Stimulated activated CD4-positive, alpha-beta T cell treated with anti-CD3 and anti-CD28 coated beads, Interleukin-4, amount 100 ng/mL, for 4 hours (primary cell): ENCODE measurements at regions not wholly inside any gene's neighbourhood (a gene's known extent, or its start where the extent isn't known, plus 50 kb on each side); places are given as distances from the start of the nearest gene placed in this dataset.

Source experiments
- DNase-seq, 2 experiments: peaks; one replicate each; pipeline ENCODE4 v3.0.0-alpha.2; 2020

DNA sequence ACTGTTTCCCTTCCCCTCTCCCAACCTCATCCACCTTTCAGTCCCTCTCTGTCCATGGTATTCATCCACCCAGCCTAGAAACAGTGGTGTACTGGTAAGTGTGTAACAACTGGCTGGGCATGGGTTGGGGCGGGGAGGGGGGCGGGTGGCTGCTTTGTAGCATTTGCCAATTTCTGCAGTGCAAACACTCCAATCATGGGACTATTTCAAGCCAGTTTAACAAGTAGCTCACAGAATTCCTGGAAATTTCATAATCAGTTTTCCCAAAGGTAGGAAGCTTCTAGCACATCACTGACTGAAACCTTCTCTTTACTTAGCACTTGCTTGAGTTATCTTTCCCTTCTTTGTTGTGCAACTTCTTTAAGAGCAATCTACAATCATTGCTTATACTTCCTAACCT, 100.8 kb upstream of the WASF3 start:
- DNase-seq: no peak

DNA sequence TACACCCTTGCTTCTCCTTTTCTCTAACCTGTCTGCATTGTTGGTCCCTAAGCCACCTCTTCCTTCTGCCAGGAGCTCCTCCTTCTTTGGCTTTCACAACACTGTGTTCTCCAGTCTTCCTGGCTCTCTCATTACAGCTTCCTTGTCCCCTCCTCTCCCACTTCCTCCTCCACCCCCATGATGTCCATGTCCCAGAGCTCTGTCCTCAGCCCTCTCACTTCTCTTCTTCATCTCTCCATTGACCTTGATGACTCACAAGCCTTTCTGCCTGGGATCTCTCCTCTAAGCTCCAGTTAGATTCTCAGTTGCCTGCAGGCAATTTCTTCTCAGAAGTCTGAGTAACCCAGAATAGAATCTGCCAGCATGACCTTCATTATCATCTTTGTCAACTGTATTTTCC, 100.3 kb upstream of the WASF3 start:
- no peak for DNase-seq

DNA sequence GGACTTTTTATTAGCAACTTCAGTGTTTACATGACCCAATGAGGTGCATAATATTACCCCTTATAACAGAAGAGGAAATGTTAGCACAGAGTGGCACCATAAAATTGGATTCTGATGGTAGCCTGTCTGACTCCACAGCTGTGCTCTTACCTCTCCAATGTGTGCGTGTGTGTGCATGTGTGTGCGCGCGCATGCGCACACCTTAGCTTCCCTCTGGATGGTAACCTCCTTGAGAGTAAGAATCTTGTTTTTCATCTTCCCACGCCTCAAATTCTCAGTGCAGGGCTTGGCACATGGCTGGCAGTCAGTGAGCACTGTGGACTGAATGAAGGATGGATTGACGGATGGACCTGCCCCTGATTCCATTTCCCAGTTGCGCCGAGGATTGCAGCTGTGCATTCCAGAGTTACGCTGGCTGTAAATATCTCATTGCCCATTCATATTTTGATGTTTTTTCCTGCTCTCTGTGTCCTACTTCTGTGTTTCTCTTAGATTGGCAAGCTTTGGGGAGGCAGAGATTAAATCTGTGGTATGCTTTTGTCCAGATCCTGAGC, 99.2 kb upstream of the WASF3 start:
- DNase-seq: no peak

DNA sequence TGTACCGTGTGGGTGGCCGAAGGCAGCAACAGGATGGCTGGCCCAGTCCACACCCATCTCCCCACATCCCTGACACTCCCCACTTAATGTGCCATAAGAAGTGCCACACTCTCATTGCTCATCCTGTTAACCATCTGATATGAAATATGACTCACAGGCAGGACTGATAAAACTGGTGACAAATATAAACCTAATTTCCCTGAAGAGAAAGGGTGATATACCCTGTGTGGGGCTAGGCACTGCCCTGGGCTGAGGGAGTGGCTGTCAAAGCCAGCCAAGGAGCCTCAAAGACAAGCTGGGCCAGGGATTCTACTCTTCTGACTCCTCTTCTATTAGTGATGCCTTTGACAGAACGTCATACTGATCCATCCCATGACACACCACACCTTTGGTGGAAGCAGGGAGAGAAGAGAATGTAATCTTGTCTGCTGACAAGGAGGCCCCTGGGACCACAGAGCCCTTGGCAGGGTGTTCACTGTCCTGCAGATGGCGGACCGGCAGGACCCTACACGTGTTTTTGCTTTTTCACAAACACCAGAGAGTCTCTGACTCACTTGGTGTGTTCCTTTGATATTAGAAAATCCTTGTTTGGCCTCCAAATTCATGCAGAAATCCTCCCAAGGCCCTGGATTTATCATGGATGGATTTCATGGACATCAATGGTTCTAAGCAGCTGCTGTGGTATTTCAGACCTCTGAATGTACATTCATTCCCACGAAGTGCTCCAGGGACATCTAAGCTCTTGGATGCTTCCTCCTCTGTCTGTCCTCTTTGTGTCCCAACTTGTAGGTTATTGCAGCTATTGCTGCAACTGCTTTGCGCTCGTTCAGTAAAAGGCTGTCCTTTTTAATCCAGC, 98.0 kb upstream of the WASF3 start:
- no peak for DNase-seq

DNA sequence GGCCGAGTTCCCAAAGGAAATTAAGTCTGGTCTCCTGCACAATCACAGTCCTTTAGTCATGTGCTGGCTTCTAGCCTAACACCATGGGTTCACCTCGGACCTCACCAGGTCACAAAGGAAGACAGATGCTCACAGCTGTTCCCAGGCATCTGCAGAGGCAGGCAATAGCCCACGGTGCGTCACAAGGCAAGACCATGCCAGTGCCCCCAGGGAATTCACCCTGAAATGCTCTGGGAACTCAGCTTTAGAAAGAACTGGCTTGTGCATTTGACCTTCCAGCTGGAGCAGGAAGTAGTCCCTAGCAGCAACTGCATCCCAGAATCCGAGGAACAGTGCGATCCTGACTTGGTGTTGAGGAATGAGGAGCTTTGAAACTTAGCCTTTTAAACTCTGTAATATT, 96.8 kb upstream of the WASF3 start:
- no peak for DNase-seq

DNA sequence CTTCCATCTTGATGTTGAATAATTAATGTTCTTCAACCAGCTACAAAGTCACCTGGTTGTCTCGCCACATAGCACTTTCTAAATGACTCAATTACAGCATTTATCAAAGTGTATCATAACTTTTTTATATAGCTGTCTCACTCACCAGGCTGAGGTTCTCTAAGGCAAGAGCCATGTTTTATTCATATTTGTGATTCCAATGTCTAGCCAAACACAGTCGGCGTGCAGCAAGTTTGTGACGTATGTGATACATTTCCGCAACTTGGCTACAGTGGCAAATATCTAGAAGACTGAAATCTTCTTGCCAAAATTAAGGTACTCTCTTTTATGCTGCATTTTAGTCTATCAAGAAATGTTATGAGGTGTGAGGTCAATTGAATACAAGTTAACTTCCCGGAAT, 94.2 kb upstream of the WASF3 start:
- DNase-seq: no peak

DNA sequence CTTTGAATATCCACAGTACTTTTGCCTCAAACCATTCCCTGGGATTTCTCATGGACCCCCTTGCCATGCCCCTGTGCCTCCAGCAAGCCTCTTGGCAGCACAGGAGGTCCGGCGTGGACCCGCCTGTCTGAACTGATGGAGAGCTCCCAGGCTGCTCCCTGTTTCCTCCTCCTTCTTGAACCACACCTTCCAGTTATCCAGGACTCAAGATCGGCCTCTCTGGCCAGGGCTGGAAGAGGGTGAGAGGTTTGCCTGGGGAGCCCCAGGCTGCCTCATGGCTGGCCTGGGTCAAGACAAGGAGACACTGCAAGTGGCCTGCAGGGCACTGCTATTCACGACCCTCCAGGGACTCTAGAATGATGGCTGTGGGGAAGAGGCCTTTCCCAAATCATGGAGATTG, 93.6 kb upstream of the WASF3 start:
- no peak for DNase-seq

DNA sequence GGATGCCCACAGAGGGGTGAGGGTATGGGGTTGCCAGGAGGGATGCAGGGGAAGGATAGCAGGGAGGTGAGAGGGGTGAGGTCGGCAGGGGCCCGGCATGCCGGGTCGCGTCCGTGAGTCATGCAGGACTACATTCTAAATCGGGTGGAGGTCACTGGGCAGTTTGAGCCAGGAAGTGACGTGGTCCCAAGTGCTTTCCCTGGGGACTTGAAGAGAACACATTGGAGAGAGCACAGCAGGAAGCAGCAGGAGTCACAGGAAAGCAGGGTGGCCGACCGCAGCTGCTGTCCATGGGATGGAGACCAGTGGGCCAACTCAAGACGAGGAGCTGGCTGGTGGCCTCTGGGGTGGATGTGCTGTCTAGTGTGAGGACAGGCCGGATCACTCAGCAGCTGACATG, 92.0 kb upstream of the WASF3 start:
- no peak for DNase-seq

DNA sequence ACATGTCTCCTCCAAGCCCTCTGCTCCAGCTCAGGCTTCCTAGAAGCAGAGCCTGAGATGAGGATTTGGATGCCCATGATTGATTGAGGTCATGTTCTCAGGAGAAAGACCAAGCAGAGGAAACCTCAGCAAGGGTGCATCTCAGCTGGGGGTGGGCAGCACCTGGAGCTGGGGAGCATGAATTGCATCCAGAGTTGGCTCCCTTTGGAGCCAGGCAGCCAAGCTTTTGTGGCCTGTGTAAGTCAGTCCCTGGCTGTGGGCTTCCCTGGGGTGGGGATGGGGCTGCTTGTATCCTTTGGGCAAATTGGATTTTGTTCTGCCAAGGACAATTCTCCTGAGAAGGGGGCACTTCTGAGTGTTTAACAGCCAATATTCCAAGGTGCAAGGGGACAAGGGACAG, 91.5 kb upstream of the WASF3 start:
- no peak for DNase-seq

DNA sequence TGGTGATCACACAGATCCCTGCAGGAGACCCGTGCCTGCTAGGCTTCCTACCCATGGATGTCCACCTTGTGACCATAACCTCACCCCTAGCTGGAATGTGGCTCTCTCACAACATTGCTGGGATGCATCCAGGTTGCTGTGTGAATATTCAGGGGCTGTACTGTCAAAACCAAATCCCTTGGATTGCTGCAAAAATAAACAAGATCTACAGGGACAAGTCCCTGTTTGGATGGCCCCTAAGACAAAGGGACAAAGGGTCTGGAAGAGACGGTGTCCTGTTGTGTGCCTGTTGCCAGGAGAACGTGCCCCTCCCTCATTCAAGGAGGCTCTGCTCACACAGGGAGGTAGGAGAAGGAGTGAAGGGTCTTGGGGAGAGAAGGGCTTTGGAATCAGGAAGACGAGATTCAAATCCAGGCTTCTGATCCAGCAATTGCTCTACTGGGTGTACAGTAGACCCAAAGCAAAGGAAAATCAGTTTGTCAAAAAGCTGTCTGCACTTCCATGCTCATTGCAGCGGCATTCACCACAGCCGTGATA, 89.2 kb upstream of the WASF3 start:
- DNase-seq: no peak

DNA sequence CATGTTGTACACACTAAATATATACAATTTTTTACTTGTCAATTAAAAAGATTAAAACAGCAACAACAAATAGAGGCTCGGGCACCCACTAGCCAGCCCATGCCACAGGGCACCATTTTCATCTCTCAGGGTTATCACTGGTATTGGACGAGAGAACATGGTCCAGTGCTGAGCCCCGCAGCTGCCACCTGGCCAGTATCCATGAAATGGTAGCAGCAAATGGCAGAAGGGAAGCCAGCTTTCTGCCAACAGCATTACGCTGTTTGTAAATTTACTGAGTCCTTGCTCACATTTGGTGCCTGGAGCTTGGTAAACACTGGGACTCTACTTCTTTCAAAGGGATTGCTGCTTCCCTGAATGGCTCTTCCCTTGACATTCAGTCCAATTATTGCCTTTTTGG, 87.9 kb upstream of the WASF3 start:
- DNase-seq: no peak

DNA sequence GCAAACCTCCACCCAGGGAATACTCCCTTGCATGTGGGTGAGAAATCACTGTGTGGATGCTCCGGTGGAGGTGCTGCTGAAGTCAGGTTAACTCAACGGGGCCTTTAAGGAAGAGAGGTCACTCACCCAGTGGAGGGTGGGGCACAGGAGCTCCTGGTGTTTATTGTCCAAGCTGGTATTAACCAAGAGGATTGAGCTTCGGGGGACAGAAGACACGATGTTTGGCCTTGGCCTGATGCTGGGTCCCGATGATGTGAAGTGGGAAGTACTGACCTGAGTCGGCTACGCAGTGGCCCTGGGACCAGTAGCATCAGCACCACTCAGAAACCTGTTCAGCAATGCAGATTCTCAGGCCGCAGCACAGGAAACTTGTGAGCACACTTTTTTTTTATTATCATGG, 85.7 kb upstream of the WASF3 start:
- no peak for DNase-seq

DNA sequence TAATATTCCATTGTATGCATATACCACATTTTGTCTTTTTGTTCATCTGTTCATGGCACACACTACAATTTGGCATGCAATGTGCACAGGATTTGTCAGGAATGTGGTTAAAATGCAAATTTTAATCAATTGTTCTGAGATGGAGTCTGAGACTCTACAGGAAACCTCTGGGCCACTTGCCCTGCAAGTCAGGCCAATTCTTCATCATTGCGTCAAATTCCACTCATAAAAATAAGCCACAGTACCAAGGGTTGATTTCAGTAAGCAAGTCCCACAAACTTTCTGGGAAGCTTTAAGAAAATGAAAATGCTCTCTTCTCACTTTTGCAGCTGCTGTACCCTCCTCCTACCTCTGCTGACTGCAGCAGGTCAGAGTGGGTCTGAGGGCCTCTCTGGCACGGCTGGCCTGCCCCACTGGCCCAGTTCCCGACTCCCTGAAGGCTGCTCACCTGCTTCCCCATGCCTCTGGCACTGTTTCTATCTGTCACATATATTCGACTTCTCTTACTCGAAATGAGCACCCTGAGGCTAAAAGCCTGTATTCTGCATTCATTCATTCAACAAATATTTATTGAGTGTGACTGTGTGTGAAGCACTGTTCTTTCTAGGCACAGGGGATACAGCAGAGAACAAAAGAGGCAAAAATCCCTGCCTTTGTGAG, 83.8 kb upstream of the WASF3 start:
- no peak for DNase-seq

DNA sequence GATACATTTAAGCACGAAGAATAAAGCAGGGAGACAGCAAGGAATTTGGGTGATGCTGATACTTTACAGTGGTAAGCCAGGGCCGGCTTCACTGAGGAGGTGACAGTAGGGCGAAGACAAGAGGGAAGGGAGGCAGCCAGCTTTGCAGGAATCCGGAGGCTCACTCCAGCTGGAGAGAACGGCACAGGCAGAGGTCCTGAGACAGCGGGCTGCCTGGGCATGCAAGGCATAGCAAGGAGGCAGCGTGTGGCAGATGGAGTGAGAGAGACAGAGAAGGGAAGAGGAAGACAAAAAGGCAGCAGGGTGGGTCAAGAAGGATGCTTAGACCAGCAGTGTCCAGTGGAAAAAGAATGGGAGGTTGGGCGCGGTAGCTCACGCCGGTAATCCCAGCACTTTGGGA, 83.2 kb upstream of the WASF3 start:
- DNase-seq: no peak

DNA sequence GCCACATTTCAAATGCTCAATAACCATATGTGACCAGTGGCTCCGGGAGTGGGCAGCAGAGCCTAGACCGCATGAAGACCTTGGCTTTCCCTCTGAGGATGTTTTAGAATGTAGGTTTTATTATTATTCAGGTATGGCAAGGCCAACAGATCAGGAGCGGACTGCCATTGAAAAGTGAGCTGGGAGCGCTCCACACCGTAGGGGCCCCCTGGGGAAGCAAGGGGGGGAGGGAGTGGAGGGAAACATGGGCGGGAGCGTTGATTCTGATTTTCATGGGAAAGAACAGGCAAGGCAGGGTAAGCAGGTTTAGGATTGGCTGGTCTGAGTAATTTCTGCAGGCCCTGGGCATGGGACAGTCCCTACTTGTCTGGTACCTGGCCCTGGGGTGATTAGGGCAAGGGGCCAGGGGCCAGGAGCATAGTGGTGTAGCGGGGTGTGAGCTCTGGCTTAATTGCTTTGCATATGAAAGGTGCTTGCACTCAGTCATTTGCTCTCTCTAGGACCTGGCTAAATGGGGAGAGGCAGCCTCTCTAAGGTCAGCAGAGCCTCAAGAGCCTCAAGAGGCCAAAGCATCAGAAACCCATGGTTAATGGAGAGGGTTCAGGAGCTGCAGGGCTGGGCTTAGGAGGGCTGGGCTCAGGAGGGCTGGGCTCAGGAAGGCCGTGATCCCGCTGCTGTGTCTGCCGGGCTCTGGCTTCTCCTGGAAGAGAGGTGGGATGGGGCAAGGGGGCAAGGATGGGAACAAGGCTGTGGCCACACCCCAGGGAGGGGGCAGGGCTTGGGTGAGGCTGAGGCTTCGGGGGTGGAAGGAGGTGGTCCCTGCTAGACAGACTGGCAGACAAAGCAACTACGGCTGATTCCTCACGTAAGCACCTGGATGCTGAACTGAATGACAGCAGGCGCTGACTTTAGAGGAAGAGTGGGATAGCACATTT, 82.0 kb upstream of the WASF3 start:
- no peak for DNase-seq

DNA sequence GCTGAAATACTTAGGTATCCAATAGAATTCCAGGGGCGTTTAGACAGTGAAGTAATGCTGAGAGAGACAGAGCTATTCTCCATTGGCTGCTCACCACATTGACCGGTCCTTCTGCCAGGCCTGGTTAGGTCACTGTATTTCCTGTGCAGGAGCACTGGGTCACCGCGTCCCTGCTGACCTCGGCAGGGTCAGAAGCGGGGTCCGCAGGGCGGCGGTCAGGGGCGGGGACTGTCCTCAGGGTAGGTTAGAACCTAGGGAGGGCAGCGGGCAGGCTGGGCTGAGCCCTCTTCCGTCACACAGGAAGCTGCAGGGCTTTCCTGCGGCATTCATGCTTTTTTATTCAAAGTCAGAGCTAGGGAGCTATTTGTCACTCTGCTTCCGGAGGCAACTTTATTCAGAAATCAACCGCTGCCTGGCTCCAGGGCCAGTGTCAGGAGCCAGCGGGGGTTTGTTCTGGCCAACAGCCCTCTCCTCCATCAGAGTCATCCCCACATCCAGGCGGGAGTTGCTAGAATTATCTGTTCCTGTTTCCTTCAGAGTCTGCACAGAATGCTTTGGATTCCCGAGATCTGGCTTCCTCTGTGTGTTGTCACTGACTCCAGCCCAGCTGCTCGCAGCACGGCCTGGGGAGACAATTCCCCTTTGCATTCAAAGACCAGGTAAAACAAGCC, 81.2 kb upstream of the WASF3 start:
- DNase-seq: no peak

DNA sequence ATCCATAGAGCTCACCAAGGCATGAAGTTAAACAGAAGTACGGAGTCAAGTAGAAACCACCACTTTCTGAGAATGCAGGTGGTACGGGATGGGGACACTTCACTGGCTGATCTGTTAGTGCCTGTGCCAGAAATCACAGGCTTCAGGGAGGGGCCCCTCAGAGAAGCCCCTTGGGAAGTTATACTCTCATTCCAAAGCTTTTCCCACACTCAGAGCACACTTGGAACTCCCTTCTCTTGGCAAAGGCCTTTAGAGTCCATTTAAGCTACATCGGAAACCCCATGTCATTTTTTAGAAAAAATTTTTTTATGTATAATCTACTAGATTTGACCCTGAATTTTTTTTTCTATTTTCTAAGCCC, 80.7 kb upstream of the WASF3 start:
- DNase-seq: no peak

DNA sequence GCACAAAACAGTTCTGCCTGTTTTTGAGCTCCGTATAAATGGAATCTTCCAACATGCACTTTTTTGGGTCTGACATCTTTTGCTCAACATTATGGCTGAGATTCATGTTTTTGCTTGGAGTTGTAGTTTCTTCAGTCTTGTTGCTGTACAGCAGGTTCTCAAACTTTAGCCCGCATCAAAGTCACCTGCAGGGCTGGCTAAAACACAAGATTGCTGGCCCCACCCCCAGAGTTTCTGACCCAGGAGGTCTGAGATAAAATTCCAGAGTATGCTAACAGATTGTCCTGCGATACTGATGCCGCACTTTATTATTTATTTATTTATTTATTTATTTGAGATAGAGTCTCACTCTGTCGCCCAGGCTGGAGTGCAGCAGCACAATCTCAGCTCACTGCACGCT, 79.8 kb upstream of the WASF3 start:
- DNase-seq: no peak

DNA sequence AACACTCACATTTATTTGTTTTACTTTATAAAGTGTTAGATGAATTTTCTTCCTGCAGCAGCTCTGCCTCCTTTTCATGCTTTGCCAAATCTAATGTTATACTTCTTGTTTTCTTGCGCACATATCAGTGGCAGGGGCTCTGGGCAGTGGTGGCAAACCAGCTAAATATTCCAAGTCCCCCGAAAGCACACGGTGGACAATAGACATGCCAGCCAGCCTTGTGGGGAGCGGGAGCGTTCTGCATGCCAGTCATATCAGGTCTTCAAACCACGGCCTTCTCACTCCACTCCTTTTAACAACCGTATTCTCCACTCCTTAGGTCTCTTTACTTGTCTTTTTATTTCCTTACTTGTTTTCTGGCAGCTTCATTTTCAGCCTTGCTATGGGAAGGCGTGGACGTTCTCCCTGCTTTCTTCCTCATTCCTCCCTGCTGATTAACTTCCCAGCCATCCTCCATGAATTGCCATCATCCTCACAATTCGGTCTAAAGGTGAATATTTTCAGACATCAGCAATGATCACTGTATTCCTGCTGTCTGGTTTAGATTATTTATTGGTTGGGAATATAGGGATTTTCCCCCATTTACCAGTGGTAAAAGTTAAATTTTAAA, 77.1 kb upstream of the WASF3 start:
- DNase-seq: no peak

DNA sequence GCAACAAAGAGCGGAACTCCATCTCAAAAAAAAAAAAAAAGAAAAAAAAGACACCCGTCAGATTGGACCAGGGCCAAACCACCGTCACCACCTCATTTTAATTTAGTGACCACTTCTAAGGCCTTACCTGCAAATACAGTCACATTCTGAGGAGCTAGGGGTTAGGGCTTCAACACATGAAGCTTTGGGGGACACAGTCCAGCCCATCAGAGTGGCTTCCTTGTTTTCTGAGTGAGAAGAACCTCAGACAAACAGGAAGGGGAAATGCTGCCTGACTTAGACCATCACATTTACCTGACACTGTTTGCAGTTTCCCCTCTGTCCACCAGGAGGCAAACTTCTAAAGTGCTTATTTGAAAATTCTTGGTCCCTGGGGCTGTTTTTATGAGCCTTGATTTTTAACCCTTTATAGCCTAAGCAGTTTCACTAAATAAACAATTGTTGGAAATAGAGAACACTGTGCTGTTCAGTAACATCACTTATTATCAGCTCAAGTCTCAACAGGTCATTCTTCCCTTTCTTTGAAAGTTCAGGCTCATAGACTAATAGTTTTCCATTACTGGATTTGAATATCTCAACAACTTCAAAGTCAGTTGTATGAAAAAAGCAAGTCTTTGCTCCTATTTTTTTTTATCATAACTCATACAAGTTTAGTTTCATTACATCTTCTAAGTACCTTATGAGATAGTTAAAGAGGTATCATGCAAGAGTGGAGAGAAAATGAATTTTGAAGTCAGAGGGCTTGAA, 74.9 kb upstream of the WASF3 start:
- DNase-seq: peak; percentile 35 to 45

DNA sequence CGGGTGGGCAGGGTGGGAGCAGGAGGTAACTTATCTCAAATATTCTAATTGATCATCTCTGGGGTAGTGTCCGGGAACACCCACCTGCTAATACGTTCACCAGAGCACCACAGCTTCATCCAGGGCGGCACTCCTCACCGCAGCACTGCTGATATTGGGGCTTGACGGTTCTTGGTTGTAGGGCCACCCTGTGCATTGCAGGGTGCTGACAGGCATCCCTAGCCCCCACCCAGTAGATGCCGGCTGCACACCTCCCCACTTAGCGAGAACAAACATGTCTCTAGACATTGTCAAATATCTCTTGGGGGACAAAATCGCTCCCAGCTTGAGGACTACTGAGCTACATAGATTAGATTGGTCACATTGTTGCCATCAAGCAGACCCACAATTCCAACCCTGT, 73.9 kb upstream of the WASF3 start:
- DNase-seq: no peak
